HG03558 (cell line): ENCODE measurements at regions not wholly inside any gene's neighbourhood (a gene's known extent, or its start where the extent isn't known, plus 50 kb on each side); places are given as distances from the start of the nearest gene placed in this dataset.
"Not testable (repeated sequence)": the region's sequence is repeated elsewhere in the genome, so short reads cannot be mapped to it uniquely, and the experiment has no call there.

Experiments
- ATAC-seq: cut with Tn5 transposase; IDR thresholded peaks from one replicate; pipeline ENCODE4 v1.9.1; 2021; ENCODE audit warnings: moderate number of reproducible peaks; ENCODE audit not compliant: unreplicated experiment; ENCODE audit errors: extremely low read depth

DNA sequence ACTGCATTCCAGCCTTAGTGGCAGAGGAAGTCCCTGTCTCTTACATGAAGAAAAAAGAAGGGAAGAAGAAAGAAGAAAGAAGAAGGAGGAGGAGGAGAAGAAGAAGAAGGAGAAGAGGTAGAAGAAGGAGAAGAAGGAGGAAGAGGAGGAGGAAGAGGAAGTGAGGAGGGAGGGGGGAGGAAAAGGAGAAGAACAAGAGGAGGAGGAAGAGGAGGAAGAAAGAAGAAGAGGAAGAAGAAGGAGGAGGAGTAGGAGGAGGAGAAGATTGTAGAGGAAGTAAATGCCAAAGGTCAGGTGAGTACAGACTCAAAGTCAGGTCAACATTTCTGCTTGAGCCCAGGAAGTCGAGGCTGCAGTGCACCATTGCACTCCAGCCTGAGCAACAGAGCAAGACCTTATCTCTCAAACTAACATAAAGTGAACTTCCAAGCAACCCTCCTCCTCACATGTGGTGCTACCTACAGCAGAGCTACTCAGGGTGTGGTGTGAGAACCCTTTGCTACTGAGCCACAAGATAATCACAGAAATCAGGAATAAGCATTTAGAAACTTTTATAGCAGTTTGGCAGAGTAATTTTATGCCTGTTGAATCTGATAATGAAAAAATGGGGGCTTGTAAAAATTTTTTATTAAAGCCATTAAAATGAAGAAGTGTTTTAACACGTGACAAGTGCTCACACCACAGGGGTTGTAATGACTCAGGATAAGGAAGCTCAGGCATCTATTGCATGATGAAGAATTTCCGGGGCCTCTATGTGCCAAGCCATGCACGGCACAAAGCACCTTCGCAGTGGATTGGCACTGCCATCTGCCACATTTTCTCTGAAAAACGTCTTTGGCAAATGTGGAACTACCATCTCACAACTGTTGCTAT, 224.9 kb upstream of the AUTS2 start:
- ATAC-seq = no peak

DNA sequence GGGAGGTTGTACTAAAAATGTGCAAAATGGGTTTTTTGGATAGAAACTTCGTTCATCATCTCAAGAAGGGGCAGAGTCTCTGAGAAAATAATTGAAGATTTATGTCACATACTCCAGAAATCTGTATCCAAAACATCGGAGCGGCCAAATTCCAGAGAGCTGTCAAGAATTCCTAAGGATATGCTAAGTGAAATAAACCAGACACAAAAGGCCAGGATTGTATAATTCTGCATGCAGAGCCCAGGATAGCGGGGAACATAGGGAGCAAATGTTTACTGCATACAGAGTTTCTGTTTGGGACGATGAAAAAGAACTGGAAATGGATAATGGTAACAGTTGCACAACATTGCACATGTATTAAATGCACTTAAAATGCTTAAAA, 224.2 kb upstream of the AUTS2 start:
- no peak for ATAC-seq

DNA sequence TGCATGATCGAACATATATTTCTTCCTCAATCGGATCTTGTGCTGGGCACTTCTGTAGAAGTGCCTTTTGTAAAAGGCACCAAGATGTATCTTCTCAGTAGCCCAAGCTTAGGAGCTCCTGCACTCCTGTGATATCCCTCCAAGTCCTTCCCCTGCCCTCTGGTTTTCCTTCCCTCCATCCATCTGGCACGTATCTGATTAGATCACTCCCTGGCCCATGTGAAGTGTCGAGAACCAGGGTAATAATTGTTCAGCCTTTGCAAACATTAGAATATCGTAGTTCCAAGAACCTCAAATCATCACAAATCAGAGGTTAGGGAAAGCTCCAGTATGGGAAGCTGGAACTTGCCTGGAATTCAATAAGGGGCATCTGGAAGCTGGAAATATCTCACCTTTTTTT, 221.1 kb upstream of the AUTS2 start:
- no peak for ATAC-seq

DNA sequence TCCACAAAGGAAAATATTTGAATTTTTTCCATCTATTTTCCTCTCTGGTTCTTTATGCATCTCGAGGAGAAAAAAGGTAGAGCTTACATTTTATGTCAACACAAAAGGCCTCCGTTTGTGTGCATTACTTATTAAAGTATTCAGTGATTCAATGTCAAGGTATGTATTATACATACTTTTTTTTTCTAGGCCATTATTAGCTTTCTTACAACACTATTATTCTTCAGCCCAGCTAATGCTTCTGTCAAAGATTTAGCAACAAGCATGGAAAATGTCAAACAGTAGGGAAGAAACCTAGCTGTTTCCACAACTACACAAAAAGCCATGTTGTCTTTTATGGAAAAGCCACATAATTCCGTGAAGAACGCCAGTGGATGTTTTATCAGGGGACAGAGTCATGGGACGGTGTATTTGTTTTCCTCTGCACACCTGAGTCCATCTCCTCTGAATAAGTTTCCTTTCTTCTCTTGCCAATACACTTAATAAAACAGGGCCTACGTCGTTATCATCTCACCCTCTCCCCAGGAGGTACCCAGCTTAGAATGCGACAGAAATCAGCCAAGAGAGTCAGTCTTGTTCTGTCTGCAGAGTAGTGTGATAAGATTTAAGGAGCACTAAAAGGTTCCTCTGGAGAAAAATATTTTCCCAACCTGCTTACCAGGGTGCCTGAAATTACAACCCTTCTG, 209.7 kb upstream of the AUTS2 start:
- no peak for ATAC-seq

DNA sequence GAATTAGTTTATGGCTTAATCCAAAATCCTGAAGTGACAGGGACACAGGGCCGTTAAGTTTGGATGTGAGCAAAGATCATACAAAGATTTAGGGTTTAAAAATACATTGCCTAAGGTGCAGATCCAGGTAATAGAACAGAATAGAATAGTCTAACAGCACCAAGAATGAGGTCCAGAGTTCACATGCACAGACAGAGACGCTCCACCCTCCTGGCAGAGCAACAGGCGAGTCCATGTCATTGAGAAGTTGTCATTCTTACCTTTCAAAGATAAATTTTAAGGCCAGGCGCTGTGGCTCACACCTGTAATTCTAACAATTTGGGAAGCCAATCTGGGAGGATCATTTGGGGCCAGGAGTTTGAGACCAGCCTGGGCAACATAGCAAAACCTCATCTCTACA, 209.1 kb upstream of the AUTS2 start:
- no peak for ATAC-seq

DNA sequence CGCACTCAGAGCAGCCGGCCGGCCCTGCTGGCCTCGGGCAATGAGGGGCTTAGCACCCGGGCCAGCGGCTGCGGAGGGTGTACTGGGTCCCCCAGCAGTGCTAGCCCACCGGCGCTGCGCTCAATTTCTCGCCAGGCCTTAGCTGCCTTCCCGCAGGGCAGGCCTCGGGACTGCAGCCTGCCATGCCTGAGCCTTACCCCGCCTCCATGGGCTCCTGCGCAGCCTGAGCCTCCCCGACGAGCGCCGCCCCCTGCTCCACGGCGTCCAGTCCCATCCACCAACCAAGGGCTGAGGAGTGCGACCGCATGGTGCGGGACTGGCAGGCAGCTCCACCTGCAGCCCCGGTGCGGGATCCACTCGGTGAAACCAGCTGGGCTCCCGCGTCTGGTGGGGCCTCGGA, 204.4 kb upstream of the AUTS2 start:
- ATAC-seq = not testable (repeated sequence)

DNA sequence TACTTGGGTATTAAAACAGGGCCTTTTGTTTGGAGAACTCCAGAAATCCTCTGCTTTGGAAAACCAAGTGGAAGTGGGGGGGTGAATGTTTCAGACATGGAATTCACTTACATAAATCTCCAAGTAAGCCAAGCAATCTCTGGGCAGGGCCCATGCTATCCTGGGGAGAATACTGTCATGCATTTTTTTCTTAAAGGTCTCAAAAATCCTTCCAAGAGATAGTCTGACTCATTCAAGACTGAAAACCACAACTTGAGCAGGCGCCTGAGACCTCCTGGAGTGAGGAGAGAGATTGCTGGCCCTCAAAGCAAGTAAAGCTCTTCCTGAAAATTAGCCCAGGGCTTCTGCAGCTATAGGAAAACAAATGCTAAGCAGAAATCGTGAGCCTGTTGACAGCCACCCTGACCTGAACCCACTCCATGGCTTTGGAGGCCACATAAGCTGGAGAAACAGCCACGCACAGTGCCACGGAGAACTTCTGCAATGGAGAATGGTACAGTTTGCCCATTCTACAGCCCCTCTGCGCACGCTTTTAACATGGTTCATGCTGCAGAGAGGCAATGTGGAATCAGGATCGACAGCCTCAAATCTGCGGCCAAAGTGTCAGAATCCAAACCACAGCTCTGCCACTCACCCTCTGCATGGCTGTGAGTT, 203.1 kb upstream of the AUTS2 start:
- no peak for ATAC-seq

DNA sequence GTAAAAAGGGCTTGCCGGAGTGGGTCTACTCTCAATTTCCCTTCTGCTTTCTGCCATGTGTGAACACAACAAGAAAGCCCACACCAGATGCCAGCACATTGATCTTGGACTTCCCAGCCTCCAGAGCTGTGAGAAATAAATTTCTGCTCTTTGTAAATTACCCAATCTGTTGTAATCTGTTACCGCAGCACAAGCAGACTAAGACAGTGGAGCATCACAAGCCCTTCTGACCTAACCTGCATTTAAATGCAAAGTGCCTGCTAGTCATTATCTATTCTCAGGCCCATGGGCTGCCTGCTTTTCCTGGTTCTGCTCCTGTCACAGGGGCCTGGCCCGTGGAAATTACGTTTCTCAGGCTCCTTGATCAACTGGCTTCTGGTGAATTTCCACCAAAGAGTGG, 199.3 kb upstream of the AUTS2 start:
- ATAC-seq = no peak

DNA sequence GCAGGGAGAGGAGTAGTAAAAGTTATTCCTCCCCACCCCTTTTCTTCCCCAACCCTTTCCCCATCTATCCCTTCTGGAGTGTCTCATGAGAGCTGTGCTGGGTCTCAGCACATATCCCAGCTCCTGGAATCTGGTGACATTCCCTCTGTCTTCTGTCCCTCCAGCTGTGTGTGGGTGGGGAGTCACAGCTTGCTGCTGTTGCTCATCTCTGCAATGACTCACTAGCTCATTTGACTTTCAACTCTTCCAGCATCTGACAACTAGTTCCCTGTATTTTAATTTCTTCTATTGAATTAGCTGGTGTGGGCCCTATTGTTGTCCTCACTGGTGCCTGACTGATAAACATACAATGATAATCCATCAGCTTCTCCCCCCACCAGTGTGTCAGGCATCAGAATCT, 198.9 kb upstream of the AUTS2 start:
- ATAC-seq = no peak

DNA sequence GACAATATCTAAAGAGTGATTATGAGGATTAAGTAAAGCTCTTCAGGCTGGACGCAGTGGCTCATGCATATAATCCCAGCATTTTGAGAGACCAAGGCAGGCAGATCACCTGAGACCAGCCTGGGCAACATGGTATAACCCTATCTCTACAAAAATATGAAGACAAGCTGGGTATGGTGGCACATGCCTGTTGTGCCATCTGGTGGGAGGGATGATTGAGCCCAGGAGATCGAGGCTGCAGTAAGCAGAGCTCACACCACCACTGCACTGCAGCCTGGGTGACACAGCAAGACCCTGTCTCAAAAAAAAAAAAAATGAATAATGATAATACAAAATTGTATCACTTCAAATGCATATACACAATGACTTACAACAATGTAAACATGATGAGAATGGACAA, 195.6 kb upstream of the AUTS2 start:
- no peak for ATAC-seq

DNA sequence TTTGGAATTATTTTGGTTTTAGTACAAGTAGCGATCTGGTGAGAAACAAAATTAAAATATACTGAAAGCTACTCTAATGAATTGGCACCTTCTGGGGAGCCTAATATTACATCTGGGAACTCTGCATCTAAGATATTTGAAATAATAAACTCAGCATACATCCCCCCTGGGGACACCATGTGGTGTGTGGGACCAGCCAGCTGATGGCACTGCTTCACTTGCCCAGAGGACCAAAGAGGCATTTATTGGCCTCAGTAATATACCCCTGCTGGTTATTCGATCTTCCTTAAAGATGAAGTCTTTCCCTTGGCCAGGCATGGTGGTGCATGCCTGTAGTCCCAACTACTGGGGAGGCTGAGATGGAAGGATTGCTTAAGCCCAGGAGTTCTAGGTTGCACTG, 195.1 kb upstream of the AUTS2 start:
- no peak for ATAC-seq

DNA sequence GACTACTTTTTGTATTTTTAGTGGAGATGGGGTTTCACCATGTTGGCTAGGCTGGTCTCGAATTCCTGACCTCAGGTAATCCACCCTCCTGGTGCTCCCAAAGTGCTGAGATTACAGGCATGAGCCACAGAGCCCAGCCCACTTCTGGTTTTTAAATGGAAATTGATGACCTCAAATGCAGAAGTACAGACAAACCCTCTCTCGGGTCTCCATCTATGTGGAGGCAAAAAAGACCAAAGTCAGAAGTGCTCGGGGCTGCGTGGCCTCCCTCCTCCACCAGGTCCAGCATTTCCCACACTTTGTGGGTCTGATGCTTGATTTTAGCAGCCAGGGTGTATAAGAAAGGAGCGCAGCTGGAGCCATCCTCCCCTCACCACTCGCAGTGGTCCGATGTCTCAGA, 187.3 kb upstream of the AUTS2 start:
- ATAC-seq = no peak

DNA sequence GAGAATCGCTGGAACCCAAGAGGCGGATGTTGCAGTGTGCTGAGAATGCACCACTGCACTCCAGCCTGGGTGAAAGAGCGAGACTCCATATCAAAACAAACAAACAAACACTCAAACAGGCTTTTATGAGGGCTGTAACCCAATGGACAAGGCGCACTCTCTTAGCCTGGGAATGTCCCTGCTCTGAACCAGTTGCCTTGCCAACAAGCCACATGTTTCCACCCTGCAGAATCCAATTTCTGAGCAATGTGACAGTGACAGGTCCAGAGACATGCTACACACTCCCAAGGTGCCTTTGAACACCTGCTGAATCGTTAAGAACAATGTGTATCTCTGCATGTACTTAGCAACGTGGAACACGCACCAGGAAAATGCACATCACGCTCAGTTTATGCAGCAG, 186.8 kb upstream of the AUTS2 start:
- no peak for ATAC-seq

DNA sequence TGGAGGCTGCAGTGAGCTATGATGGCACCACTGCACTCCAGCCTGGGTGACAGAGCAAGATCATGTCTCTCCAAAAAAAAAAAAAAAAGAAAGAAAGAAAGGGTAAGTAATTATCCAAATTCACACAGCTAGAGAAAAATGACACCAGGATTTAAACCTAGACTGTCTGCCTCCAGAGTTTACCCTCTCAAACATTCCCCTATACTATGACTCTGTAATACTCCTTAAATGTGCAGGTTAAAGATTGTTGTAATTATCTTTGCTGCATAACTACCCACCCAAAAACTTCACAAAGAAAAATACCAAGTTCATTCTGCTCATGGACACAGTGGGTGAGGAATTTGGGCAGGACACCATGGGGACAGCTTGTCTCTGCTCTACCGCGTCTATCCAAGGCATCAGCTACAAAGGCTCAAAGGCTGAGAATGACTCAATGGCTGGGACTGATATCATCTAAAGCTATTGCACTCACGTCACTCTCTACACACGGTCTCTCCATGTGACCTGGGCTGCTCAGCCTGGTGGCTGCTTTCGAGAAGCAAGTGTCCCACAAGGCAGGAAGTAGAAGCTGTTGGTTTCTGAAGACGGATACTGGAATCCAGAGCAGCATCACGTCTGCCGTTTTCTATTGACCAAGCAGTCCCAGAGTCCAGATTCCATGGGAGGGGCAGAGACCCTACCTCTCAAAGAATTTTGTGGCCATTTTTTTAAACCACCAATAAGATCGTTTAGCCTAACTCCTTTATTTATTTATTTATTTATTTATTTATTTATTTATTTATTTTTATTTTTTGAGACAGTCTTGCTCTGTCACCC, 185.7 kb upstream of the AUTS2 start:
- ATAC-seq = no peak

DNA sequence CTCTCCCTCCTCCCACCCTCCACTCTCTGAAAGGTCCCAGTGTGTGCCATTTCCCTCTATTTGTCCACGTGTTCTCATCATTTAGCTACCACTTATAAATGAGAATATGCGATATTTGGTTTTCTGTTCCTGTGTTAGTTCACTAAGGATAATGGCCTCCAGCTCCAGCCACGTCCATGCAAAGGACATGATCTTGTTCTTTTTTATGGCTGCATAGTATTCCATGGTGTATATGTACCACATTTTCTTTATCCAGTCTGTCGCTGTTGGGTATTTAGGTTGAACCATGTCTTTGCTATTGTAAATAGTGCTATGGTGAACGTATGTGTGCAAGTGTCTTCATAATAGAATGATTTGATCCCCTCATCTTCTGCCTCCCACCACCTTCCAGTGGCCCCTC, 183.7 kb upstream of the AUTS2 start:
- ATAC-seq = no peak

DNA sequence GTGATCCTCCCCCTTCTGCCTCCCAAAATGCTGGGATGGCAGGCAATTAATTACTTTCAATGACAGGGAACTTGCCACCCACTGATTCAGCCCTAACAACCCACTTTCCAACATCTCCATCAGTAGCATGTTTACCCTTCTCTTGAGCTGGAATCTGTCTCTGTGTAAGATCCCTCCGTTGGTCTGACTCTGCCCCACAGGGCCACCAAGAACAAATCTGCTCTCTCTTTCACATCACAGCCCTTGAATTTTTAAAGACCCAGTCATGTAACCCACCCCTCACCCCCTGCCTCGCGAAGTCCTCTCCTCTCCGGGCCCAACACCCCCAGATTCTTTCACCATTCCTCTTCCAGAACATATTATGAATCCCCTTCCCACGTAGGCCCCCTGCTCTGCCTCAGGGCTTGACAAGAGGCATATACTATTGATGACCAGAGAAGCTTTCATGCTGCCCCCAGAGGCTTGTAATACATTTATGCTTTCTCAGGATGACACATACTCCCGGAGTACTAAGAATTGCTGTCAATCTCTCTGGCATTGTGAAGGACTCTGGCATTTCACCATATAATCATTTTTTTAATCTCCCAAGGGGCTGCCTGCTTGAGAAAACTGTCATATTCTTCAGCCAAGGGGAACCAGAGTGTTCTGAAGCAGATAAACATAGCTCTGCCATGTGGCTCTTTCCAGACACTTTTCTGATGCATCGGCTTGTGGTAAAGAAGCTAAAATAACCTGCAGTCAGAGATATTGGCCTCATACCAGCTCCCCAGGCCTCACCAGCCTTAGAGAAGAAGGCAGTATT, 179.2 kb upstream of the AUTS2 start:
- ATAC-seq = no peak

DNA sequence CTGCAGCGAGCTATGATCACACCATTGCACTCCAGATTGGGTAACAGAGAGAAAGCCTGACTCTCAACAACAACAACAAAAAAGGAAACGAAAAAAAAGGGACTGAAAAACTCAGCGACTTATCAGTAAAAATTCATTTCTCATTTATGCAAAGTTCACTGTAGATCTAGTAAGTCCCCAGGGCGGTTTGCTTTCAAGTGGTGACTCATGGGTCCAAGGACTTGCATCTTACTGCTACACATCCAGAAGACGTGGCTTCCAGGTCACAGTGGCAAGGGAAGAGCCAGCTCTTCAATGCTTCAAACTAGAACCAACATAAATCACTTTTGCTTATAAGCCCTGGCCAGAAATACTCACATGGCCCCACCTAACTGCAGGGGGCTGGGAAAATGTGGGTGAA, 178.3 kb upstream of the AUTS2 start:
- no peak for ATAC-seq

DNA sequence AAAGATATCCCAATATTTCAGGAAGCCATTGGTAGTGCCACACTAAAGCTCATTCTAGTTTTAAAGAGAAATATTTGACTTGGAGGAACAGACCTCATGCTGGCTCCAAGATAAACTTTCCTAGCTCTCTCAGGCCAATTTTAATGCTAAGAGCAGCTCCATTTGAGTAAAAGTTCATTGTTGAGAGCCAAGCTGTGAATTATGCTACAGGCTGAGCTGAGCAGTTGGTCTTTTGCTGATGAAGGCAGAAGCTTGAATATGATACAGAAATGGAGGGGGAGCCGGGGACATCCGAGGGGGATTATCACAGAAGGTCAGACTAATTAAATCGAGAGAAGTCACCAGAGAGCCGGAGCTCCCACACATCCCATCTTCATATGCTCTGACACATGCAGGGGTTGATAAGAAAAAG, 175.7 kb upstream of the AUTS2 start:
- ATAC-seq = no peak

DNA sequence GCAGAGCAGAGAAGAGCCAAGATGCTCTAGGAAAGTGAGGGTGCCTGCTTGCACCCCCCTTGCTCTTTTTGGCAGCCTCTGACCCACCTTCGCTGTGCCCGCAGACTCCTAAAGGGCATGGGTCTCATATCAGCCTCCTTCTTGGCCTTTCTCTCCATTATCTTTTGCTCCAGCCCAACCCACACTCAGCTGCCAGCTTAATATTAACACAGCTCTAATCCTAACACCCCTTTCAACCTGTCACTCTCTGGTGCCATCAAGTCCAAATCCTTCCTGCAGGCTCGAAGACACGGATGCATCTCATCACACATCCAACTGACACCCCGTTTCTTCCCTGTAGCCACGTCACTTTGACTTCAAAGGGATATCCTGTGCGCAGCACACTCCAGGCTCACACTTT, 171.6 kb upstream of the AUTS2 start:
- ATAC-seq = no peak

DNA sequence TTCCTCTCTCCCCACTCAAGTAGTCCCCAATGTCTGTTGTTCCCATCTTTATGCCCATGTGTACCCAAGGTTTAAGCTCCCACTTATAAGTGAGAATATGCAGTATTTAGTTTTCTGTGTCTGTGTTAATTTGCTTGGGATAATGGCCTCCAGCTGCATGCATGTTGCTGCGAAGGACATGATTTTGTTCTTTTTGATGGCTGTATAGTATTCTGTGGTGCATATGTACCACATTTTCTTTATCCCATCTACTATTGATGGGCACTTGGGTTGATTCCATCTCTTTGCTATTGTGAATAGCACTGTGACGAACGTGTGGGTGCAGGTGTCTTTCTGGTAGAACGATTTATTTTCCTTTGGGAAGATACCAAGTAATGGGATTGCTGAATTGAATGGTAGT, 170.2 kb upstream of the AUTS2 start:
- no peak for ATAC-seq
